ENCODE measurements at regions not wholly inside any gene's neighbourhood (a gene's known extent, or its start where the extent isn't known, plus 50 kb on each side); places are given as distances from the start of the nearest gene placed in this dataset.

GRCh38 chr1:100810360-100810759 is 84.3 kb downstream of the EXTL2 start:
- TF ChIP-seq CTCF (conservative IDR thresholded peaks at IDR 0.05; ENCODE audit: low read depth, low read length) (no peak), EZH2 (IDR thresholded peaks at IDR 0.05; ENCODE audit: low read length, unreplicated experiment) (no peak)
